Endothelial cell of umbilical vein (primary cell): ENCODE measurements at regions not wholly inside any gene's neighbourhood (a gene's known extent, or its start where the extent isn't known, plus 50 kb on each side); places are given as distances from the start of the nearest gene placed in this dataset.

Experiments
- BruUV-seq: library from RNA; stranded (reverse); fragments of 400-500 nt; replicated peaks from 2 replicates; lab custom pipeline; 2021; lab: Mats Ljungman, UMichigan
- CTCF ChIA-PET: fragments of 300-600, 350-600 bp; sonication (Branson Sonifier 250); formaldehyde crosslinking; loops from one replicate; lab custom pipeline; 2021; ENCODE audit warnings: antibody characterized with exemption, inconsistent platforms; lab: Charles Lee
- POLR2A ChIA-PET: fragments of 300-600, 350-600 bp; sonication (Branson Sonifier 250); formaldehyde crosslinking; loops from one replicate; lab custom pipeline; 2021; ENCODE audit warnings: antibody characterized with exemption, inconsistent platforms; lab: Charles Lee
- DNase-seq: peaks from one replicate; pipeline ENCODE4 v3.0.0-alpha.2; 2011; ENCODE audit warnings: low read depth, low spot score
- FAIRE-seq: peaks from 2 replicates; lab custom pipeline; 2011; peaks lifted over from hg19 to GRCh38; lab: Jason Lieb, UNC
- H2AFZ ChIP-seq: 2 replicates; pipeline ENCODE4 v1.6.0; 2012; ENCODE audit warnings: low read depth, low read length, control low read depth, inconsistent platforms
- H3K27ac ChIP-seq: 2 replicates; pipeline ENCODE4 v1.5.1; 2011; ENCODE audit warnings: low read depth, mild to moderate bottlenecking, control low read depth, low read length, moderate library complexity; ENCODE audit not compliant: insufficient read depth
- H3K27me3 ChIP-seq, 2 experiments: 2 replicates each; pipeline versions ENCODE4 v1.6.0 to v1.6.1; 2011; ENCODE audit warnings: low read length in 2 of 2, mixed read lengths in 1 of 2; ENCODE audit not compliant: control insufficient read depth in 2 of 2, insufficient read depth in 2 of 2
- H3K36me3 ChIP-seq, 2 experiments: 2 replicates in 1 of 2; 3 replicates in 1 of 2; pipeline ENCODE4 v1.5.1; 2011; ENCODE audit warnings: low read length in 2 of 2, mild to moderate bottlenecking in 1 of 2, moderate library complexity in 1 of 2; ENCODE audit not compliant: control insufficient read depth in 2 of 2, insufficient read depth in 2 of 2; ENCODE audit errors: extremely low read depth in 1 of 2
- H3K4me1 ChIP-seq: 3 replicates; pipeline ENCODE4 v1.5.1; 2011; ENCODE audit warnings: mild to moderate bottlenecking, low read length; ENCODE audit not compliant: control insufficient read depth, insufficient read depth; ENCODE audit errors: extremely low read depth
- H3K4me2 ChIP-seq: 2 replicates; pipeline ENCODE4 v1.6.1; 2011; ENCODE audit warnings: low read length, control low read depth, mixed read lengths; ENCODE audit not compliant: insufficient read depth
- H3K4me3 ChIP-seq, 3 experiments: fragments of 200-600 bp in 1 of 3; sonication (generic), shearing (Covaris generic) in 1 of 3; replicated peaks in 1 of 3; 2 replicates each; pipeline ENCODE4 v1.5.1; 2011 to 2016; ENCODE audit warnings: control low read depth in 3 of 3, low read length in 3 of 3, mild to moderate bottlenecking in 2 of 3, inconsistent platforms in 1 of 3, low read depth in 1 of 3, moderate library complexity in 1 of 3; ENCODE audit not compliant: insufficient read depth in 1 of 3
- H3K79me2 ChIP-seq: 2 replicates; pipeline ENCODE4 v1.6.0; 2012; ENCODE audit warnings: low read length, inconsistent platforms; ENCODE audit not compliant: control insufficient read depth, insufficient read depth
- H3K9ac ChIP-seq: replicated peaks from 2 replicates; pipeline ENCODE3; 2011; ENCODE audit warnings: low read length, control low read depth; ENCODE audit not compliant: insufficient read depth; ENCODE audit errors: extremely low read depth
- H3K9me1 ChIP-seq: replicated peaks from 3 replicates; pipeline ENCODE4 v1.6.0; 2011; ENCODE audit warnings: mild to moderate bottlenecking, low read length; ENCODE audit not compliant: control insufficient read depth, insufficient read depth; ENCODE audit errors: extremely low read depth
- H3K9me3 ChIP-seq: replicated peaks from 2 replicates; pipeline ENCODE4 v1.5.1; 2012; ENCODE audit warnings: low read length, inconsistent platforms; ENCODE audit not compliant: control insufficient read depth, insufficient read depth
- H4K20me1 ChIP-seq: replicated peaks from 2 replicates; pipeline ENCODE3; 2011; ENCODE audit warnings: mild to moderate bottlenecking, low read length; ENCODE audit not compliant: control insufficient read depth, insufficient read depth; ENCODE audit errors: extremely low read depth
- CTCF ChIP-seq, 2 donors: IDR thresholded peaks; 1 replicate in 1 of 2; 2 replicates in 1 of 2; pipeline ENCODE4 v1.5.1; 2011; ENCODE audit warnings: low read length in 2 of 2, mild to moderate bottlenecking in 2 of 2, moderate library complexity in 2 of 2, control low read depth in 1 of 2, inconsistent platforms in 1 of 2, low read depth in 1 of 2; ENCODE audit not compliant: insufficient read depth in 1 of 2; ENCODE audit errors: extremely low read depth in 1 of 2
- EZH2 ChIP-seq: IDR thresholded peaks from 2 replicates; pipeline ENCODE4 v1.6.1; 2012; ENCODE audit warnings: borderline replicate concordance, low read depth, mild to moderate bottlenecking, moderate library complexity, low read length, inconsistent platforms; ENCODE audit not compliant: severe bottlenecking
- FOS ChIP-seq: IDR thresholded peaks from 2 replicates; pipeline ENCODE4 v1.6.1; 2011; ENCODE audit warnings: mild to moderate bottlenecking, low read length, moderate library complexity, borderline replicate concordance; ENCODE audit not compliant: insufficient read depth
- GATA2 ChIP-seq: IDR thresholded peaks from 2 replicates; pipeline ENCODE4 v1.7.0; 2011; ENCODE audit warnings: low read depth, mild to moderate bottlenecking, moderate library complexity, mixed read lengths, low read length; ENCODE audit not compliant: insufficient read length, insufficient read depth
- JUN ChIP-seq: IDR thresholded peaks from 2 replicates; pipeline ENCODE4 v1.6.1; 2011; ENCODE audit warnings: borderline replicate concordance, low read depth; ENCODE audit not compliant: insufficient read length, insufficient read depth
- MYC ChIP-seq: IDR thresholded peaks from one replicate; pipeline ENCODE4 v1.6.1; 2011; ENCODE audit warnings: mild to moderate bottlenecking, low read depth, low read length
- POLR2A ChIP-seq: IDR thresholded peaks from 2 replicates; pipeline ENCODE4 v1.6.1; 2012; ENCODE audit warnings: low read depth, mild to moderate bottlenecking, control low read depth, low read length
- POLR2AphosphoS5 ChIP-seq: IDR thresholded peaks from 2 replicates; pipeline ENCODE4 v1.6.1; 2012; ENCODE audit warnings: low read depth, mild to moderate bottlenecking, control low read depth, low read length, moderate library complexity; ENCODE audit not compliant: insufficient read depth
- dilution Hi-C: fragments of 300-500 bp; cut with MboI; formaldehyde crosslinking; loops from one replicate; pipeline ENCODE4 v1.15.0; 2019; ENCODE audit warnings: low sequenced_read_pairs; ENCODE audit not compliant: extremely low pct_ligation_motif_present
- intact Hi-C: fragments of 100-400 bp; cut with micrococcal nuclease; formaldehyde crosslinking; loops from one replicate; pipeline ENCODE4 v1.10.0; 2022
- TF ChIP-seq, protein P1 (sequence below): IDR thresholded peaks from 2 replicates; pipeline ENCODE4 v1.6.1; 2011; ENCODE audit not compliant: insufficient read depth, insufficient read length

- no peaks in the 10 kb centered on the region for H3K9me1 ChIP-seq
- no peak for TF ChIP-seq GATA2
- TF ChIP-seq FOS: no peak
- TF ChIP-seq JUN: no peak
- no peak for TF ChIP-seq POLR2AphosphoS5
- TF ChIP-seq POLR2A: no peak
- TF ChIP-seq, protein P1, sequence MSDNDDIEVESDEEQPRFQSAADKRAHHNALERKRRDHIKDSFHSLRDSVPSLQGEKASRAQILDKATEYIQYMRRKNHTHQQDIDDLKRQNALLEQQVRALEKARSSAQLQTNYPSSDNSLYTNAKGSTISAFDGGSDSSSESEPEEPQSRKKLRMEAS: no peak
- TF ChIP-seq MYC: no peak
- no peak for TF ChIP-seq EZH2
- no peak for TF ChIP-seq CTCF (IDR thresholded peaks at IDR 0.05; ENCODE audit: extremely low read depth in 1 of 2, insufficient read depth in 1 of 2, low read depth in 1 of 2, low read length in 2 of 2)
- H3K4me1 ChIP-seq: no peaks in the 10 kb centered on the region
- no peak overlapping the region for H3K4me2 ChIP-seq
- H3K79me2 ChIP-seq: no peaks in the 10 kb centered on the region
- H3K27ac ChIP-seq: no peak overlapping the region
- intact Hi-C loops: no loop called here
- no peak overlapping the region for H3K4me3 ChIP-seq
- no peaks in the 10 kb centered on the region for H4K20me1 ChIP-seq
- H3K9ac ChIP-seq: no peak overlapping the region
- H3K36me3 ChIP-seq: no peaks in the 10 kb centered on the region
- BruUV-seq: no TSS peak
- dilution Hi-C loops: no loop called here
- ChIA-PET CTCF (interaction anchor here (1.0 to 1.5 kb wide), 3 partner anchors 15 to 25 kb away, joined by 3 to 5 read pairs (median 4); no protein-coding TSS in a partner anchor), POLR2A (no interaction called here)
- no peak overlapping the region for H2AFZ ChIP-seq
- DNase-seq (no peak), FAIRE-seq (no peak)
- H3K9me3 ChIP-seq: no peaks in the 10 kb centered on the region
- H3K27me3 ChIP-seq: no peaks in the 10 kb centered on the region
Measured at GRCh38 chr15:95076678-95076990, 845.3 kb downstream of the MCTP2 start.
